ENCODE measurements at regions not wholly inside any gene's neighbourhood (a gene's known extent, or its start where the extent isn't known, plus 50 kb on each side); places are given as distances from the start of the nearest gene placed in this dataset.
"Not testable (repeated sequence)": the region's sequence is repeated elsewhere in the genome, so short reads cannot be mapped to it uniquely, and the experiment has no call there.

DNA sequence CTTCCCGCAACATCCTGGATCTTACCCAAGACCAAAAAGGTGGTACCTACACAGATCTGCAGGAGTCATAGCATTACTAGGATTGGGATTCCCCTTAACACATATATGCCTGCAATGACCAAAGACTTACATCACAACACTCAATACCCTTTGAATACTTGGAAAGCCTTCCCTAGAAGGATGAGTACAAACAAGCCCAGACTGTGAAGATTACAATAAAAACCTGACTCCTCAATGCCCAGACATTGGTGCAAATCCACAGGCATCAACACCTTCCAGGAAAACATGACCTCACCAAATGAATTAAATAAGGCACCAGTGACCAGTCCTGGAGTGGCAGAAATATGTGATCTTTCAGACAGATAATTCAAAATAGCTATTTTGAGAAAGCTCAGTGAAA is 326.8 kb downstream of the TBL1XR1 start:
- no peak for DNase-seq (ENCODE audit: low spot score)

- no peak for DNase-seq (ENCODE audit: low spot score)
Measured at GRCh38 chr3:176867681-176868663, 329.3 kb downstream of the TBL1XR1 start.

GRCh38 chr3:176861137-176861536 is 336.1 kb downstream of the TBL1XR1 start:
- no peak for DNase-seq (ENCODE audit: low spot score)

DNA sequence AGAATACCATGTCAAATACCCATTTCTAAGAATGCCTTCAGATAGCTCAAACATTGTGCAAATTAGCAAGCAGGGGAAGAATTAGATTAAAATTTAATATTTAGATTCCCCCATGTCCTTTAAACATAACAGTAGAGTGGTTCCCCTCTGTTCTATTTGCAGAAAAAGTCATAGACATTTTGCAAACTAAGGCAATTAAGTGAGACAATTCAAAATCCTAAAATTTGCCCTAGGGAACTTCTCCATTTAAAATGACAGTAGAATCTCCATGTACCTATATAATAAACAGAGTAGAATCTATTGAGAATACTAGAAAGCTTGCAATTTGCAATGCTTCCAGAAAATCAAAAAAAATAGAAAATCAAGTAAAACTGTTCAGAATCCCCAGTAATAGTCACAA is 340.6 kb downstream of the TBL1XR1 start:
- no peak for DNase-seq (ENCODE audit: low spot score)

DNA sequence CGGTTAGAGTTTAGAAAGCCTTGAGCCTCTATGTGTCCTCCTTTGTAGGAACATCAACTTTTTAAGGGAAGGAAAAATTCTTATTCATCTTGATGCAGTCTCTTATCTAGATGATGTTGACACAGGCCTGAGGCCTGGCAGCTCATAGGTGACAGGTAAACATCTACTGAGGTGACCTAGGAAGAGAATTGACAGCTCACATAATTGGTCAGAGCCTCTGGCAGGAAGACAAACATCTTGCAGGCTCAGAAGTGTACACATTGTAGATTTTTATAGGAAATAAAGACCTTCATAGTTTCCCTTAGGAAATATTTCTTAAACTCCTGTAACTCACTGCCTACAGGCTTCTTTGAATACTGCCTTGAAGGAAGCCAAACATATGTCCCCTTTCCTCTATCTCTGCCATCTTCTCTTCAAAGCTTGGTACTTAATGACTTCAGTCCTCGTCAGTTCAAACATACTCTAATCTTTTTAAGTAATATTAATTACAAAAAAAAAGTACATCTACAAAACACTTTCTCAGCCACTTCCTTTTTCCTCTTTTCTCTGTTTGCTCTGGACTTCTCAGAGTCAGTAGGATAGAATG is 341.3 kb downstream of the TBL1XR1 start:
- DNase-seq (ENCODE audit: low spot score), result no peak

DNA sequence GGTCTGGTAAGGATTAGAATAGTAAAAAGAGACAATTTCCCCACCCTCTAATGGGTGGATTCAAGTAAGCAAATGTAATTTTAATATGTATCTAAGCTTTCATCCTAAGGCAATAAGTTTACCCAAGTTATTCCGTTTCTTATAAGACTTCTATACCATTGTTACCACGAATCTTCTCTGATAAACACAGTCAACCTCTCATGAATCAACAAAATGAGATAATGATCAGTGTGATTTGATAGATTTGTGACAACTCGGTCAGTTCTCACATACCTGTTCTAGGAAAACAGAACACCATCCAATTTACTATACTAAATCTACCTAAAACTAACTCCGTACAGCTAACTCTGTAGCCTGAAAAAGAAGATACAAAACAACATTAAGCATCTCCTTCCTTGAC is 342.1 kb downstream of the TBL1XR1 start:
- DNase-seq (ENCODE audit: low spot score), result no peak

DNA sequence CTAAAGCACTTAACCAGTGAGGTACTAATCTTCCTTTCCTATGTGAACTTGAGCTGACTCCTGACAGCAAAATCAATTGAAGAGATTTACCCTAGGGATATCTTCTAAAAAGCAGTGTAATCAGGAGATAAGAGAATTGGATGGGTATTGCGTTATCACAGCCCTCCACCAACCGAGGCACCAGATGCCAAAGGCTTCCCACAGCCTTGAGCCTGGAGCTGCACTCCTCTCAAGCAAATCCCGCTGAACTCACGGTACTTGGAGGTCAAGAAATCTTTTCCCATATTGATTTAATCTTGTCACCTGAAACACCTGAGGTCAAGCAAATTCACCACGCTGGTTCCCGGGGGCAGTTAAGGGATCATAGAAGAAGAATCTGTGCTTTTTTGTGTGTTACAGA is 346.8 kb downstream of the TBL1XR1 start:
- DNase-seq (ENCODE audit: low spot score), result no peak

- DNase-seq (ENCODE audit: low spot score), result no peak
Measured at GRCh38 chr3:176848431-176849214, 348.7 kb downstream of the TBL1XR1 start.

DNA sequence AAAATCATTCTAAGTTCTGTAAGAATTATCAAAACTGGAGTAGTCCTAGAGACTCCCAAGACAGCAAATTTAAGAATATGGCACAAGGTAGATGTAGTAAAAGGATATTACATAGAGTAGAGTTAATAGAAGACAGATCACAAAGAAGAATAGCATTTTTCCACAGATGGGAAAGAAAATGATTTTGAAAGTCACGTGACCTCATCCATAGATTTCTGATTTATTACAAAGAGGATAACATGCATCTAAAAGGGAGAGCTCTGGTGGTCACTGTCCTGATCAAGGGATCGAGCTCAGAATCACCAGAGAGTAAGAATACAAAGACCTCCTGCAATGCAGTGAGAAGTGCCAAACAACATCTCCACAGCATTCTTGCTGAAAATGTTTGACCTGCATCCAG is 354.4 kb downstream of the TBL1XR1 start:
- no peak for DNase-seq (ENCODE audit: low spot score)

- no peak for DNase-seq (ENCODE audit: low spot score)
Measured at GRCh38 chr3:176840641-176841286, 356.5 kb downstream of the TBL1XR1 start.

DNA sequence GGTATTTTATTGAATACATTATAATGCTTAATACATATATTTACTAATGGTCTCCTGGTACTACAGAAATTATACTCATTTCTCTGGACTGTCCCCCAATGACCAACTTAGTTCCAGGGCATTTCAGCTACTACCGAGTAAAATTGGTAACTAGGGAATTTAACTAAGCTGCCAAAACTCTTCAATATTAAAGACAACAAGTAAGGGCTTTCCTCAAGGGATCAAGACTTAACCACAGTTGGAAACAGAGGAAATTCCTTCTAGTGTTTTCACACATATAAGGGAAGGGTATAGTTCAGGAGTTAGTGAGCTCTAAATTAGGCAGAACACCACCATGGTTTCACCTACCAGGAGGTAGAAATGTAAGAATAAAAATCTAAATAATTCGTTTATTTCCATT is 357.4 kb downstream of the TBL1XR1 start:
- no peak for DNase-seq (ENCODE audit: low spot score)

GRCh38 chr3:176839466-176839865 is 357.8 kb downstream of the TBL1XR1 start:
- no peak for DNase-seq (ENCODE audit: low spot score)

GRCh38 chr3:176827244-176827643 is 370.0 kb downstream of the TBL1XR1 start:
- not testable (repeated sequence) for DNase-seq (ENCODE audit: low spot score)

DNA sequence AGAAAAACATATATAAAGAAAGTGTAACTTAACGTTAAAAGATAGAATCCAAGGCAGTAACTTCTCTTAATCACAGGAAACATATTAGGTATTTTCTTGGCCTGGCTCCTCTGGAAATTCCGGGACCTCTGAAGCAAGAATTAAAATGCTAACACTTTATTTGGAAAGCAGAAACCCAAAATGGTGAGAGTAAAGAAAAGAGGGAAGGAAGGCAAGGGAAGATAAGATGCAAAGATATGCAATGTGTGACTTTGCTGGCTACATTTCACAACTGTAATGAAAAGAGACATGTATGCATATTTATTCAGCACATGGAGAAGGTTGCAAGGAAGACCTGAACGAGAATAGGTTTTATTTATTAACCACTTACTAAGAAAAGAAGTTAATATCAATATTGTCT is 372.5 kb downstream of the TBL1XR1 start:
- no peak for DNase-seq (ENCODE audit: low spot score)

GRCh38 chr3:176820764-176821163 is 376.5 kb downstream of the TBL1XR1 start:
- DNase-seq (ENCODE audit: low spot score), result no peak

DNA sequence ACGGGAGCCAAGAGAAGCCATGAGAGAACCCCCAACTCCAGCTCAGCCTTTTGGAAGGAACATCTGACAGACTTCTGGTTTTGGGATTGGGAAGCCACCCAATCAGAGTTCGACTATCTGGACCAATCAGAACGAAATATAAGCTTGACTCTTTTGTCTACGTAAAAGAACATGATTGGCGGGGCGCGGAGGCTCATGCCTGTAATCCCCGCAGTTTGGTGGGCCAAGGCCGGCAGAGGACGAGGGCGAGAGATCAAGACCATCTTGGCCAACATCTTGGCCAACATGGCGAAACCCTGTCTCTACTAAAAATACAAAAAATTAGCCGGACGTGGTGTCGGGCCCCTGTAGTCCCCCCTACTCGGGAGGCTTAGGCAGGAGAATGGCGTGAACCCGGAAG is 380.3 kb downstream of the TBL1XR1 start:
- no peak for DNase-seq (ENCODE audit: low spot score)

- no peak for DNase-seq (ENCODE audit: low spot score)
Measured at GRCh38 chr3:176814285-176814684, 383.0 kb downstream of the TBL1XR1 start.

- DNase-seq (ENCODE audit: low spot score), result no peak
Measured at GRCh38 chr3:176807938-176808337, 389.3 kb downstream of the TBL1XR1 start.

- no peak for DNase-seq (ENCODE audit: low spot score)
Measured at GRCh38 chr3:176799675-176800074, 397.6 kb downstream of the TBL1XR1 start.

GRCh38 chr3:176798680-176799079 is 398.6 kb downstream of the TBL1XR1 start:
- DNase-seq (ENCODE audit: low spot score), result no peak

DNA sequence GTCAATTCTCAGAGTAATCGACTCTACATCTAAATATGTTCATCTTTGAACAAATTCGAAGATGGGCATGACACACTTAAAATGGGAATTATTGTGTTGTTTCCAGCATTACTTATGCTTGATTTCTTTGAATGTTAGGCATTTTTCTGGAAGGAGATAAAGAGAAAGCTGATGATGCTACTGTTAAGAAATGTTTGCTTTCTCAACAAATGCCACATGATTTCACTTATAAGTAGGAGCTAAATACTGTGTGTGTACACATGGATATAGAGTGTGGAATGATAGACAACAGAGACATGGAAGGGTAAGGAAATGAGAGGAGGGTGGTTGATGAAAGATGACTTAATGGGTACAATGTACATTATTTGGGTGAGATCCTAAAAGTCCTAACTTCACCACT is 400.9 kb downstream of the TBL1XR1 start:
- DNase-seq (ENCODE audit: low spot score), result no peak

DNA sequence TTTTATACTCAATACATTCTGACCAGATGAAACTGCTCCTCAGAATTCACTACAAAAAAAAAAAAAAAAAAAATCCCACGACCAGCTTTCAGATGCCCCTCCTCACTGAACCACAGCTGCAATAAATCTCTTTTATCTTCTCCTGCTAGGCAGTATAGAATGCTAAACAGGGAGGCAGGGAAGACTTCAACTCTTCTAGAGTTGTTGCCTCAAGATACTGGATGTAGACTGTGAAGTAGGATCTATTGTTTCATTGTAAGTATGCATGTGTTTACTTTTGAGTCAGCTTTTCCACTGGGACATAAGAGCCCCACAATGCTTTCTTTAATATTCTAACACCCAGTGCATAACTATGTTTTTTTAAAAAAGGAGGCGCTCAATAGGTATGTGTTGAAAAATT is 401.4 kb downstream of the TBL1XR1 start:
- DNase-seq (ENCODE audit: low spot score), result no peak

Measured in ureter (tissue), 1 donor.